ENCODE measurements at regions not wholly inside any gene's neighbourhood (a gene's known extent, or its start where the extent isn't known, plus 50 kb on each side); places are given as distances from the start of the nearest gene placed in this dataset.
A peak's percentile ranks its signal among the peaks of the same experiment; 100 is the strongest.

DNA sequence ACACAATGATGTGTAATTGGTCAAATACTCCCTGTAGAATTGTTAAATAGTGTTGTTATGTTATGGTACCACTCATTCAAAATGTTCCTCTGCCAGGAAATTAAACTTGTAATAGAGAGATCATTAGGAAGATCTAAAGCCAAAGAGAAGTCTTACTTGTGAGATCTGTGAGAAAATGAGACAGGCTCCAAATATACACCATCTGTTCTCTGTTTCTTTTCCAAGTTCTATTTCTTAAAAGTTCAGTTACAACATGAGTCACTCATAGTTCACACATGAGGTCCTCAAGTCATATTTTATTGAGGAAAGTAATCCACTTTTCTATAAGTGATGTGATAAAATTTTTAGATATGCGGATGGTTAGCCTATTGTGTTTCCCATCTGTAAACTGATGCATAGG lies 1038.1 kb upstream of the PRR20A start:
- Histone ChIP-seq H3K27me3 (no peaks in the 10 kb centered on the region), H3K4me1 (no peaks in the 10 kb centered on the region), H3K36me3 (no peaks in the 10 kb centered on the region), H3K27ac (no peak overlapping the region), H3K9me3 (peaks cover 0 to 22% (median 12%) of the 10 kb centered on the region in 4 donors), H3K4me3 (no peak overlapping the region)
- DNase-seq = peak in 1 of 2 donors; percentile 6
- TF ChIP-seq EP300 (IDR thresholded peaks at IDR 0.05) = no peak
- TF ChIP-seq POLR2AphosphoS5 (IDR thresholded peaks at IDR 0.05) = no peak
- TF ChIP-seq, protein P1, sequence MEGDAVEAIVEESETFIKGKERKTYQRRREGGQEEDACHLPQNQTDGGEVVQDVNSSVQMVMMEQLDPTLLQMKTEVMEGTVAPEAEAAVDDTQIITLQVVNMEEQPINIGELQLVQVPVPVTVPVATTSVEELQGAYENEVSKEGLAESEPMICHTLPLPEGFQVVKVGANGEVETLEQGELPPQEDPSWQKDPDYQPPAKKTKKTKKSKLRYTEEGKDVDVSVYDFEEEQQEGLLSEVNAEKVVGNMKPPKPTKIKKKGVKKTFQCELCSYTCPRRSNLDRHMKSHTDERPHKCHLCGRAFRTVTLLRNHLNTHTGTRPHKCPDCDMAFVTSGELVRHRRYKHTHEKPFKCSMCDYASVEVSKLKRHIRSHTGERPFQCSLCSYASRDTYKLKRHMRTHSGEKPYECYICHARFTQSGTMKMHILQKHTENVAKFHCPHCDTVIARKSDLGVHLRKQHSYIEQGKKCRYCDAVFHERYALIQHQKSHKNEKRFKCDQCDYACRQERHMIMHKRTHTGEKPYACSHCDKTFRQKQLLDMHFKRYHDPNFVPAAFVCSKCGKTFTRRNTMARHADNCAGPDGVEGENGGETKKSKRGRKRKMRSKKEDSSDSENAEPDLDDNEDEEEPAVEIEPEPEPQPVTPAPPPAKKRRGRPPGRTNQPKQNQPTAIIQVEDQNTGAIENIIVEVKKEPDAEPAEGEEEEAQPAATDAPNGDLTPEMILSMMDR (IDR thresholded peaks at IDR 0.05) = no peak
- no peak for TF ChIP-seq POLR2A (IDR thresholded peaks at IDR 0.05)
- 72 to 89% (median 86%) methylated on average over 1 of the region's 1 CpG for WGBS, 5 donors
- intact Hi-C loops (cut with DNase I; ENCODE audit: low total_unique reads) = no loop called here

DNA sequence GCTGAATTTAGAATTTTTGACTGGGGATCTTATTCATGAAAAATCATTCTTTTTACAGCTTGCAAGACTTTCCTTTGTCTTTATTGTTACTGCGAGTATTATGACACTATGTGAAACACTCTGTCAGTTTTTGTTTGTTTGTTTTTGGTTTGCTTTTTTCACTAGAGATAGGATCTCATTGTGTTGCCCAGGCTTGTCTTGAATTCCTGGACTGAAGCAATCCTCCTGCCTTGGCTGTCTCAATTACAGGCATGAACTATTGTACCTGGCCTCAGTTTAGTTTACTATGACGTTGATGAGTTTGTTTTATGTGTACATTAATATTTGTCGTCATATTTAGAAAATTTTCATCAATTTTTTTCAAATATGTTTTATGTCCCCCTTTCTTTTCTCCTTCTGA lies 1030.0 kb upstream of the PRR20A start:
- Histone ChIP-seq H3K9me3 (peaks cover 0 to 4% (median 0%) of the 10 kb centered on the region in 4 donors), H3K27me3 (no peaks in the 10 kb centered on the region), H3K27ac (no peak overlapping the region), H3K4me1 (no peaks in the 10 kb centered on the region), H3K36me3 (no peaks in the 10 kb centered on the region), H3K4me3 (no peak overlapping the region)
- WGBS, 5 donors = 39 to 52% (median 45%) methylated on average over 3 of the region's 3 CpGs
- DNase-seq = no peak
- intact Hi-C loops (cut with DNase I; ENCODE audit: low total_unique reads) = no loop called here
- no peak for TF ChIP-seq EP300 (IDR thresholded peaks at IDR 0.05)
- TF ChIP-seq POLR2A (IDR thresholded peaks at IDR 0.05) = no peak
- TF ChIP-seq, protein P1 (IDR thresholded peaks at IDR 0.05) = no peak
- TF ChIP-seq POLR2AphosphoS5 (IDR thresholded peaks at IDR 0.05) = no peak

DNA sequence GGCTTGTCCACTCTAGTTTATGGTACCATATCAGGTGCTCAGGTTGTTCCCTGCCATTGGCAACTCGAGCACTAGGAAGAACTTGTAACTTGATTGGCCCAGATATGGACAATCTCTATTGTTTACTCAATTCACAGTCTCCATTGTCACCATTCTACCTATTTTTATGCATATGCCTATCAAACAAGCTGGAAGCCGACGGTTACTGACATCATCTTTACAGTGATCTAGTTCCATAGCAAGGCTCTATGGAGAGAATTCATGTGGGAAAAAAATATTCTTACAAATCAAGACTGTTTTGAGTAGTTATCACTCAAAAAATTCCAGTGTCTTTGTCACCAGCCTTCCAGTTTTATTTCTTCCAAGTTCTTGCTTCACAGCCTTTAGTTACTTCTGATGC lies 1006.2 kb upstream of the PRR20A start:
- H3K4me3 ChIP-seq = no peak overlapping the region
- no peak overlapping the region for H3K27ac ChIP-seq
- no peaks in the 10 kb centered on the region for H3K36me3 ChIP-seq
- peaks cover 0 to 7% (median 2%) of the 10 kb centered on the region in 4 donors for H3K9me3 ChIP-seq
- intact Hi-C loops (cut with DNase I; ENCODE audit: low total_unique reads) = no loop called here
- H3K27me3 ChIP-seq = no peaks in the 10 kb centered on the region
- H3K4me1 ChIP-seq = no peaks in the 10 kb centered on the region
- 60 to 76% (median 67%) methylated on average over 3 of the region's 3 CpGs for WGBS, 5 donors
- TF ChIP-seq POLR2A (IDR thresholded peaks at IDR 0.05) = no peak
- TF ChIP-seq EP300 (IDR thresholded peaks at IDR 0.05) = no peak
- TF ChIP-seq, protein P1 (IDR thresholded peaks at IDR 0.05) = no peak
- TF ChIP-seq POLR2AphosphoS5 (IDR thresholded peaks at IDR 0.05) = no peak
- DNase-seq = no peak

DNA sequence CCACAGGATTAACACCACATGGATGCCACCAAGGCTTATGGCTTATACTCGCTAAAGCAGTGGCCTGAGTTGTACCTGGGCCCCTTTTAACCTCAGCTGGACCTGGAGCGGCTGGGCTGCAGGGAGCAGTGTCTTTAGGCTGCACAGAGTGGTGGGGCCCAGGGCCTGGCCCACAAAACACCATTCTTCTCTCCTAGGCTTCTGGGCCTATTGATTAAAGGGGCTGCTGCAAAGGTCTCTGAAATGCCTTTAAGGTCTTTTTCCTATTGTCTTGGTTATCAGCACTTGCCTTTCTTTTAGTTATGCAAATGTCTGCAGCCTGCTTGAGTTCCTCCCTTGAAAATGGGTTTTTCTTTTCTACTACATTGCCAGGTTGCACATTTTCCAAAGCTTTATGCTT lies 973.9 kb upstream of the PRR20A start:
- no peak overlapping the region for H3K4me3 ChIP-seq
- no peak for DNase-seq
- no peak for TF ChIP-seq EP300 (IDR thresholded peaks at IDR 0.05)
- TF ChIP-seq POLR2AphosphoS5 (IDR thresholded peaks at IDR 0.05) = no peak
- TF ChIP-seq, protein P1 (IDR thresholded peaks at IDR 0.05) = no peak
- no peak for TF ChIP-seq POLR2A (IDR thresholded peaks at IDR 0.05)
- H3K36me3 ChIP-seq = no peaks in the 10 kb centered on the region
- WGBS, 5 donors = 69 to 82% (median 72%) methylated on average over 2 of the region's 2 CpGs
- H3K9me3 ChIP-seq = peaks cover 0 to 19% (median 4%) of the 10 kb centered on the region in 4 donors
- intact Hi-C loops (cut with DNase I; ENCODE audit: low total_unique reads) = no loop called here
- no peaks in the 10 kb centered on the region for H3K4me1 ChIP-seq
- no peaks in the 10 kb centered on the region for H3K27me3 ChIP-seq
- no peak overlapping the region for H3K27ac ChIP-seq

All from stomach (tissue), 8 donors.